Panc1 (cell line): ENCODE measurements at regions not wholly inside any gene's neighbourhood (a gene's known extent, or its start where the extent isn't known, plus 50 kb on each side); places are given as distances from the start of the nearest gene placed in this dataset.

Source experiments
- ATAC-seq: fragments of 200-7000 bp; cut with Tn5 transposase; 2 replicates; pipeline ENCODE4 v1.9.1; 2020; ENCODE audit warnings: mild to moderate bottlenecking, moderate library complexity
- BruUV-seq: library from RNA; stranded (reverse); fragments of 400-500 nt; replicated peaks from 2 replicates; lab custom pipeline; 2021; lab: Mats Ljungman, UMichigan
- CTCF ChIA-PET: fragments of 300-600 bp; sonication (Branson Sonifier 250); formaldehyde crosslinking; loops from one replicate; lab custom pipeline; 2022; ENCODE audit warnings: antibody characterized with exemption; lab: Charles Lee
- POLR2A ChIA-PET: fragments of 300-600 bp; sonication (Branson Sonifier 250); formaldehyde crosslinking; loops from one replicate; lab custom pipeline; 2022; ENCODE audit warnings: antibody characterized with exemption; lab: Charles Lee
- DNase-seq: peaks from one replicate; pipeline ENCODE4 v3.0.0-alpha.2; 2010; ENCODE audit warnings: low read depth, low spot score
- H3K27ac ChIP-seq: 2 replicates; pipeline ENCODE4 v1.5.1; 2011; ENCODE audit warnings: mild to moderate bottlenecking, low read length, inconsistent platforms
- H3K27me3 ChIP-seq: fragments of 200-500 bp; sonication (Bioruptor generic); 2 replicates; pipeline ENCODE4 v1.6.0; 2014; ENCODE audit warnings: low read length, inconsistent platforms; ENCODE audit not compliant: control insufficient read depth, insufficient read depth
- H3K36me3 ChIP-seq: fragments of 200-500 bp; sonication (Bioruptor generic); 2 replicates; pipeline ENCODE4 v1.5.1; 2014; ENCODE audit warnings: inconsistent platforms, mild to moderate bottlenecking, low read length, moderate library complexity; ENCODE audit not compliant: control insufficient read depth, insufficient read depth
- H3K4me1 ChIP-seq: 2 replicates; pipeline ENCODE4 v1.5.1; 2011; ENCODE audit warnings: inconsistent platforms, mild to moderate bottlenecking, low read length, moderate library complexity; ENCODE audit not compliant: control insufficient read depth, insufficient read depth
- H3K4me3 ChIP-seq, 2 experiments: 2 replicates each; pipeline ENCODE4 v1.5.1; 2011 to 2012; ENCODE audit warnings: low read depth in 2 of 2, low read length in 2 of 2, mild to moderate bottlenecking in 2 of 2, inconsistent platforms in 1 of 2, moderate library complexity in 1 of 2
- H3K9me3 ChIP-seq: fragments of 200-500 bp; sonication (Bioruptor generic); 2 replicates; pipeline ENCODE4 v1.5.1; 2014; ENCODE audit warnings: low read depth, mild to moderate bottlenecking, inconsistent platforms, low read length, moderate library complexity; ENCODE audit not compliant: control insufficient read depth, insufficient read depth
- POLR2AphosphoS5 ChIP-seq: IDR thresholded peaks from 2 replicates; pipeline ENCODE4 v1.6.1; 2012; ENCODE audit warnings: mild to moderate bottlenecking, low read depth, low read length, moderate library complexity
- SIN3A ChIP-seq: IDR thresholded peaks from 2 replicates; pipeline ENCODE4 v1.6.1; 2012; ENCODE audit warnings: low read depth, mild to moderate bottlenecking, low read length, moderate library complexity, borderline replicate concordance; ENCODE audit not compliant: insufficient read depth
- TCF7L2 ChIP-seq: IDR thresholded peaks from 2 replicates; pipeline ENCODE4 v1.6.1; 2011; ENCODE audit warnings: mild to moderate bottlenecking, low read depth, low read length, inconsistent platforms
- in situ Hi-C: cut with HindIII; loops from 2 replicates; pipeline ENCODE4 v1.10.0; 2016; ENCODE audit warnings: low sequenced_read_pairs, low pct_unique_long_range_greater_than_20kb
- intact Hi-C: fragments of 100-400 bp; cut with micrococcal nuclease; formaldehyde crosslinking; loops from one replicate; pipeline ENCODE4 v1.10.0; 2022; ENCODE audit not compliant: unreplicated experiment
- TF ChIP-seq, protein P1 (sequence below): fragments of 450-650 bp; IDR thresholded peaks from 2 replicates; pipeline ENCODE4 v1.5.1; 2017; ENCODE audit warnings: mild to moderate bottlenecking
- TF ChIP-seq, protein P2 (sequence below), 2 experiments: IDR thresholded peaks; 2 replicates each; pipeline ENCODE4 v1.6.1; 2011 to 2012; ENCODE audit warnings: low read depth in 2 of 2, control low read depth in 1 of 2, low read length in 1 of 2, mild to moderate bottlenecking in 1 of 2, moderate library complexity in 1 of 2; ENCODE audit not compliant: insufficient read depth in 1 of 2

DNA sequence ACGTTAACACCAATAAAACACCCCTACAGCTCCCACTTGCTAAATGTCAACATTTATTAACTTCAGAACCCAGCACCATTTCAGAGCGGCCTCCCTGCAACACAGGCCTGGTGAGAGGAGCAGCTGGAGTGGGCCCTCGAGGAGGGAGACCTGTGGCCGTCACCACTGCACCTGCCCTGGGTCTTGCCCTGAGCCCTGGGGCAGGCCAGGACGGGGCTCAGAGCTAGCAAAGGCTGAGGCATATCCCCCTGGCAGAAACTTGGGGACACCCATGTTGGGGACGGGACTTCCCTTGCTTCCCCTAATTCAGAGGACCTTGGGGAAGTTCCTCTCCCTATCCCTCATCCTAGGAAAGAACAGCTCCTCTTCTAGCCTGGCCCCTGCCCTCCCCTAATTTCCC is 137.3 kb upstream of the THY1 start:
- ATAC-seq = no peak
- in situ Hi-C loops (no loop called here), intact Hi-C loops (no loop called here)
- TF ChIP-seq, protein P1, sequence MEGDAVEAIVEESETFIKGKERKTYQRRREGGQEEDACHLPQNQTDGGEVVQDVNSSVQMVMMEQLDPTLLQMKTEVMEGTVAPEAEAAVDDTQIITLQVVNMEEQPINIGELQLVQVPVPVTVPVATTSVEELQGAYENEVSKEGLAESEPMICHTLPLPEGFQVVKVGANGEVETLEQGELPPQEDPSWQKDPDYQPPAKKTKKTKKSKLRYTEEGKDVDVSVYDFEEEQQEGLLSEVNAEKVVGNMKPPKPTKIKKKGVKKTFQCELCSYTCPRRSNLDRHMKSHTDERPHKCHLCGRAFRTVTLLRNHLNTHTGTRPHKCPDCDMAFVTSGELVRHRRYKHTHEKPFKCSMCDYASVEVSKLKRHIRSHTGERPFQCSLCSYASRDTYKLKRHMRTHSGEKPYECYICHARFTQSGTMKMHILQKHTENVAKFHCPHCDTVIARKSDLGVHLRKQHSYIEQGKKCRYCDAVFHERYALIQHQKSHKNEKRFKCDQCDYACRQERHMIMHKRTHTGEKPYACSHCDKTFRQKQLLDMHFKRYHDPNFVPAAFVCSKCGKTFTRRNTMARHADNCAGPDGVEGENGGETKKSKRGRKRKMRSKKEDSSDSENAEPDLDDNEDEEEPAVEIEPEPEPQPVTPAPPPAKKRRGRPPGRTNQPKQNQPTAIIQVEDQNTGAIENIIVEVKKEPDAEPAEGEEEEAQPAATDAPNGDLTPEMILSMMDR = no peak
- no peak for TF ChIP-seq POLR2AphosphoS5
- H3K36me3 ChIP-seq = no peaks in the 10 kb centered on the region
- no peak for DNase-seq
- no peaks in the 10 kb centered on the region for H3K4me1 ChIP-seq
- no peaks in the 10 kb centered on the region for H3K9me3 ChIP-seq
- ChIA-PET CTCF (no interaction called here), POLR2A (interaction anchor here (0.5 kb wide), 1 partner anchor 40 kb away, joined by 11 read pairs; no protein-coding TSS in a partner anchor)
- no peak overlapping the region for H3K4me3 ChIP-seq
- 0 out of 2 replicates have a peak, but pooled peaks cover 3% of the 10 kb centered on the region for H3K27me3 ChIP-seq
- no peak overlapping the region for H3K27ac ChIP-seq
- BruUV-seq = no TSS peak

DNA sequence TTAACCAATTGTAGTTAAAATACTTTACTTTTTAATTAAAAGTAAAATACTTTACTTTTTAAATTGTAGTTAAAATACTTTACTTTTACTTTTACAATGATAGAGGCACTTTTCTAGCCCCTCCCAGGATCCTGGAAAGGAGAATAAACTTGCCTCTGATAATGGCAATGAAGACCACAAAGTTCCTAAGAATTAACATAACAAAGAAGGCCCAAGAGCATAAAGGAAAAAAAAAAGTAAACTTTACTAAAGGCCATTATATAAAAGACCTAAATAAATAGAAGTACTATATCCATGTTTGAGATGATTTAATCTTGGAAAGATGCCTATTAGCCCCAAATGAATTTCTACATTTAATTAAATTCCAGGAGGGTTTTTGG is 129.1 kb upstream of the THY1 start:
- Histone ChIP-seq H3K4me1 (no peaks in the 10 kb centered on the region), H3K27ac (no peak overlapping the region), H3K36me3 (no peaks in the 10 kb centered on the region), H3K4me3 (no peak overlapping the region), H3K9me3 (no peaks in the 10 kb centered on the region), H3K27me3 (no peaks in the 10 kb centered on the region)
- TF ChIP-seq, protein P1 = no peak
- no peak for TF ChIP-seq POLR2AphosphoS5
- in situ Hi-C loops = no loop called here
- CTCF ChIA-PET = no interaction called here
- ATAC-seq (no peak), DNase-seq (no peak)
- no TSS peak for BruUV-seq
- intact Hi-C loops = no loop called here
- POLR2A ChIA-PET = no interaction called here

DNA sequence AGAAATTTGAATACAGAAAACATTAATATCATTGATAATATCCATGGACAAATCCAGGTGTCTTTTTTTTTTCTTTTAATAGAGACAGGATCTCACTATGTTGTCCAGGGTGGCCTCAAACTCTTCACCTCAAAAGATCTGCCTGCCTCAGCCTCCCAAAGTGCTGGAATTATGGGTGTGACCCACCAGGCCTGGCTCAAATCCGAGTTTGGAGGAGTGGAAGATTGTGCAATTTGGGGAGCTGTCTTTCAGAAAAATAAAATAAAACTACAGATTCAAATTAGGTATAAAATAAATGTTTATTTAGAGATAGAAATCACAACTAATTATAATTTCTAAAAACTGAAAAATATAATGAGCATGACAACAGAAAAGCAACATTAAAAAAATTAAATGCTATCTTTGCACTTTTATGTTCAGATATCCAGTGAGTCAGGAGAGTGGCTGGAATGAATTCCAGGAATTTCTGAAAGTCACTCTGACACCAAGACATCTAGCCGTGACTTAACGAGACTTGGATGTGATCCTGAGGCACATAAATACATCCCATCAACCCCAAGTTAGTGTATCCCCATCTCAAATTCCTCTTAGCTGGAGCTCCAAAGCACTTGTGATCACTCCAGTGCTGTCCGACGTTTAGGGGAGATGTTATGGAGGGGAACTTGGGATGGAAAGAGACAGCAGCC is 128.6 kb upstream of the THY1 start:
- ATAC-seq = no peak

More for the DNA sequence above, 128.6 kb upstream of the THY1 start:
- H3K4me3 ChIP-seq = no peak overlapping the region
- intact Hi-C loops (no loop called here), in situ Hi-C loops (no loop called here)
- TF ChIP-seq, protein P2, sequence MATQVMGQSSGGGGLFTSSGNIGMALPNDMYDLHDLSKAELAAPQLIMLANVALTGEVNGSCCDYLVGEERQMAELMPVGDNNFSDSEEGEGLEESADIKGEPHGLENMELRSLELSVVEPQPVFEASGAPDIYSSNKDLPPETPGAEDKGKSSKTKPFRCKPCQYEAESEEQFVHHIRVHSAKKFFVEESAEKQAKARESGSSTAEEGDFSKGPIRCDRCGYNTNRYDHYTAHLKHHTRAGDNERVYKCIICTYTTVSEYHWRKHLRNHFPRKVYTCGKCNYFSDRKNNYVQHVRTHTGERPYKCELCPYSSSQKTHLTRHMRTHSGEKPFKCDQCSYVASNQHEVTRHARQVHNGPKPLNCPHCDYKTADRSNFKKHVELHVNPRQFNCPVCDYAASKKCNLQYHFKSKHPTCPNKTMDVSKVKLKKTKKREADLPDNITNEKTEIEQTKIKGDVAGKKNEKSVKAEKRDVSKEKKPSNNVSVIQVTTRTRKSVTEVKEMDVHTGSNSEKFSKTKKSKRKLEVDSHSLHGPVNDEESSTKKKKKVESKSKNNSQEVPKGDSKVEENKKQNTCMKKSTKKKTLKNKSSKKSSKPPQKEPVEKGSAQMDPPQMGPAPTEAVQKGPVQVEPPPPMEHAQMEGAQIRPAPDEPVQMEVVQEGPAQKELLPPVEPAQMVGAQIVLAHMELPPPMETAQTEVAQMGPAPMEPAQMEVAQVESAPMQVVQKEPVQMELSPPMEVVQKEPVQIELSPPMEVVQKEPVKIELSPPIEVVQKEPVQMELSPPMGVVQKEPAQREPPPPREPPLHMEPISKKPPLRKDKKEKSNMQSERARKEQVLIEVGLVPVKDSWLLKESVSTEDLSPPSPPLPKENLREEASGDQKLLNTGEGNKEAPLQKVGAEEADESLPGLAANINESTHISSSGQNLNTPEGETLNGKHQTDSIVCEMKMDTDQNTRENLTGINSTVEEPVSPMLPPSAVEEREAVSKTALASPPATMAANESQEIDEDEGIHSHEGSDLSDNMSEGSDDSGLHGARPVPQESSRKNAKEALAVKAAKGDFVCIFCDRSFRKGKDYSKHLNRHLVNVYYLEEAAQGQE (IDR thresholded peaks at IDR 0.05; ENCODE audit: insufficient read depth in 1 of 2, low read depth in 2 of 2, low read length in 1 of 2) = no peak
- TF ChIP-seq, protein P1 = no peak
- no peak for TF ChIP-seq TCF7L2
- TF ChIP-seq POLR2AphosphoS5 = no peak
- no peak for TF ChIP-seq SIN3A
- no TSS peak for BruUV-seq
- no peaks in the 10 kb centered on the region for H3K9me3 ChIP-seq
- DNase-seq = no peak
- H3K36me3 ChIP-seq = no peaks in the 10 kb centered on the region
- ChIA-PET CTCF (no interaction called here), POLR2A (no interaction called here)
- no peaks in the 10 kb centered on the region for H3K4me1 ChIP-seq
- no peak overlapping the region for H3K27ac ChIP-seq
- no peaks in the 10 kb centered on the region for H3K27me3 ChIP-seq
